ENCODE measurements at regions not wholly inside any gene's neighbourhood (a gene's known extent, or its start where the extent isn't known, plus 50 kb on each side); places are given as distances from the start of the nearest gene placed in this dataset.

- no peak overlapping the region for H3K27ac ChIP-seq
- TF ChIP-seq Cebpa-rat (IDR thresholded peaks at IDR 0.05) = no peak
- H3K9ac ChIP-seq = no peak overlapping the region
- no peaks in the 10 kb centered on the region for H4K20me1 ChIP-seq
- no peaks in the 10 kb centered on the region for H3K4me1 ChIP-seq
- no peaks in the 10 kb centered on the region for H3K36me3 ChIP-seq
- H3K9me3 ChIP-seq = peaks cover 24% of the 10 kb centered on the region
- H3K4me3 ChIP-seq = no peak overlapping the region
- no peak overlapping the region for H3K4me2 ChIP-seq
- no peaks in the 10 kb centered on the region for H3K27me3 ChIP-seq
Observed at GRCh38 chr9:106060885-106061284, 366.5 kb downstream of the TMEM38B start.

GRCh38 chr9:106062250-106062649 lies 367.9 kb downstream of the TMEM38B start:
- Histone ChIP-seq H3K27me3 (no peaks in the 10 kb centered on the region), H3K9me3 (peaks cover 24% of the 10 kb centered on the region), H3K4me2 (no peak overlapping the region), H3K36me3 (no peaks in the 10 kb centered on the region), H4K20me1 (no peaks in the 10 kb centered on the region), H3K4me3 (no peak overlapping the region), H3K4me1 (peaks cover 4% of the 10 kb centered on the region; the same call in 1 of the 2 replicates), H3K9ac (no peak overlapping the region), H3K27ac (no peak overlapping the region)
- no peak for TF ChIP-seq Cebpa-rat (IDR thresholded peaks at IDR 0.05)

DNA sequence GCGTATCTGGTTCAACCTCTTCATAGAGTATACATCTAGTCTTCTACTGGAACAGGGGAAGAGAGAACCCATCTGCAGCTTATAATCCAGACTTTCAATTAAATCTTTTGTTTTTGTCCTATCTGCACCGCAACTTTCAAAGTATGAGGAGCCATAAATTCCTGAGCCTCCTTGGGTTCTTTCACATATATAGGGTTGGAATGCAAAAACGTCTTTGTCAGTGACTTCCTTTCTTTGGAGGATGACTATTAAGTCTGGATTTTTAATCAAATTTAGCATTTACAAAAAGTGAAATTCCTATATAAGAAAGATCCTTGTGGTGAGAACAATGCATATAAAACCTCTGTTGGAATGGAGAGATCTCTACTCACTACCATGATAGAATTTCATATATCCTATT lies 370.8 kb downstream of the TMEM38B start:
- TF ChIP-seq Cebpa-rat (IDR thresholded peaks at IDR 0.05) = no peak
- H3K27ac ChIP-seq = no peak overlapping the region
- no peak overlapping the region for H3K4me2 ChIP-seq
- no peak overlapping the region for H3K4me3 ChIP-seq
- H4K20me1 ChIP-seq = no peaks in the 10 kb centered on the region
- H3K27me3 ChIP-seq = no peaks in the 10 kb centered on the region
- 0 out of 2 replicates have a peak, but pooled peaks cover 3% of the 10 kb centered on the region for H3K9me3 ChIP-seq
- no peaks in the 10 kb centered on the region for H3K36me3 ChIP-seq
- no peak overlapping the region for H3K9ac ChIP-seq
- H3K4me1 ChIP-seq = peaks cover 4% of the 10 kb centered on the region; the same call in 1 of the 2 replicates

DNA sequence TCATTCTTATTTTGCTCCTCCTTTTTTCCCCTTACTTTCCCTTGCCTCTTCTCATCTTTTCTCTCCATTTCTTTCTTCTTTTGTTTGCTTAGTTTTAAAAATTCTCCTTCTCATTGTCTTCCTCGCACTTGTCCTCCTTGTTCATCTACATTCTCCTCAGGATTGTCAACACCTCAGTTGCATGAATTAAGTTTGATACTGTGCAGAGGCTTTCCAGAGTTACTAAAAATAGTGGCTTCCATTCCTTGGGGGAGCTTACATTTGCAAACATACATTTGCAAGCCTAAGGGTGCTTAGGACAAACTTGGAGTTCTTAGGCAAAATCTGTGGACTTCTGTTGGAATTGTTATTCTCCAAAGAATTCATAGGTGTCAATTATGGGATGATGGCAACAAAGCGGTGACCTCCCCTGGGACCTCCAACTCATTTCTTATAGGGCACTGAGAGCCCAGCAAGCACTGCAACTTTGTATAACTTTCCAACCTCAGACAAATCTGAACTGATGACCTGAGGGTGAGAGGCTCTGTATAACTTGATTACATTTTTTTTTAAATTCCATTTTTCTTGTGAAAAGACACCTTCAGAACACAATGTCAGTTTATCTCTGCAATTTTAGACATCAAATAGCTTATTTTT lies 371.4 kb downstream of the TMEM38B start:
- Histone ChIP-seq H3K4me2 (no peak overlapping the region), H3K27ac (no peak overlapping the region), H3K27me3 (no peaks in the 10 kb centered on the region), H3K4me3 (no peak overlapping the region), H3K36me3 (no peaks in the 10 kb centered on the region), H3K4me1 (peaks cover 4% of the 10 kb centered on the region; the same call in 1 of the 2 replicates), H4K20me1 (no peaks in the 10 kb centered on the region), H3K9me3 (no peaks in the 10 kb centered on the region), H3K9ac (no peak overlapping the region)
- TF ChIP-seq Cebpa-rat (IDR thresholded peaks at IDR 0.05) = no peak

DNA sequence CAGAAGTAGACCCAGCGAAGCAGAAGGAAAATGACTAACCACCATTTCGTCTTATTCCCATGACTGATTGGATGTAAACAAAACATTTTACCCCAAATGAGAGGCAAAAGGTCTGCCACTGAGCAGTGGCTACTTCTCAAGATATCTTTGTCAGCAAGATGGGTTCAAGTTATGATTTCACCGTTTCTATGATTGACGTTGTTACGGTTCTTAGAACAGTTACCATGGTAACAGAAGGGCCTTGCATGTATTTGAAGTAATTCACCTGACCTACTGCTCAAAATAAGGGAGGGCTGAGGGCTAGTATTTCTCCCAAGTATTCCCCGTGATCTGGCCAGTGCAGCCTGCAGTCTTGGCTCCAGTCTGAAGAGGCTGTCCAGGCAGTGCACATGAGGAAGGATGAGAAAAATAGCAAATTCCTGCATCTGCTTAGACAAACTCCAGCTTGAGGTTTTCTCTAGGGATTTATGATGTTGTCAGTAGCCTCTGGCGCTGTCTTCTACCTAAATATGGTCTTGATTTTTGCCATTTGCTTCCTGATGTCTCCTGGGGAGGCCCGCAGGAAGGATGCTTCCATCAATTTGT lies 372.7 kb downstream of the TMEM38B start:
- Histone ChIP-seq H3K36me3 (no peaks in the 10 kb centered on the region), H3K9ac (no peak overlapping the region), H3K27ac (no peak overlapping the region), H3K9me3 (no peaks in the 10 kb centered on the region), H3K4me3 (no peak overlapping the region), H3K27me3 (no peaks in the 10 kb centered on the region), H3K4me2 (no peak overlapping the region), H4K20me1 (no peaks in the 10 kb centered on the region), H3K4me1 (peaks cover 4% of the 10 kb centered on the region; the same call in 1 of the 2 replicates)
- TF ChIP-seq Cebpa-rat (IDR thresholded peaks at IDR 0.05) = no peak

DNA sequence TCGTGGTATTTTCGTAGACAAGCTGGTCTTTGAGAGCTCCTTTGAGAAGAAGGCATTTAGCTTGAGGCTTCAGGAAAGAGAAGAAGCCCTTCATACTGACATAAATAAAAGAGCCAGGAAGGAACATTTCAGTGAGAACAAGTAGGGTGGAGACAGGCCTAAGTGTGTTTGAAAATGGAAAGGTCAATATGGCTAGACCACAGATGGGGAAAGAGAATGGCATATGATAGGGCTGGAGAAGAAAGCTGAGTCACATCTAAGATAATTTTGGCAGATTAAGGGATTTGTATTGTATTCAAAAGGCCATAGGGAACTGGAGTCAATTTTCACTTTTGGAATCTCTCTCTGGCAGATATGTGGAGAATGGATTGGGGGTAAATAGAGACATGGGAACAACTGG lies 374.9 kb downstream of the TMEM38B start:
- H3K4me1 ChIP-seq = peaks cover 4% of the 10 kb centered on the region; the same call in 1 of the 2 replicates
- no peak for TF ChIP-seq Cebpa-rat (IDR thresholded peaks at IDR 0.05)
- H3K4me2 ChIP-seq = no peak overlapping the region
- no peak overlapping the region for H3K9ac ChIP-seq
- no peaks in the 10 kb centered on the region for H3K9me3 ChIP-seq
- H4K20me1 ChIP-seq = no peaks in the 10 kb centered on the region
- H3K4me3 ChIP-seq = no peak overlapping the region
- no peaks in the 10 kb centered on the region for H3K36me3 ChIP-seq
- H3K27me3 ChIP-seq = no peaks in the 10 kb centered on the region
- no peak overlapping the region for H3K27ac ChIP-seq

DNA sequence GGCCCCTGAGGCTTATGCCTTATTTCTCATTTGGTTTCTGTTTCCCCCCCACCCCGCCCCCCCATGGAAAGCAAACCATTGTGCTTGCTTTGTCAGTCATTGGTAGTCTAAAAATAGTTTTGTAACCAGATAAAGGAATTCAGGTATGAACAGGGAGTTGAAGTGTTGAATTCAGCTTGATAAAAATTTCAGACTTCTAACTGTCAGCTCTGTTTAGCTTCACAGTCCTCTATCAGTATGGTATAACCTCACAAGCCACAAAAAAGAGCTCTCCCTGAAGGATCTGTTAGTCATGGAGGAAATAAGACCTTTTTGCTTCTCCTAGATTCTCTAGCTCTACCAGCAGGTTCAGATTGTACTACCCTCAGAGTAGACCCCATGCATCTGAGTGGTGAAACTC lies 378.1 kb downstream of the TMEM38B start:
- Histone ChIP-seq H3K4me2 (no peak overlapping the region), H3K27me3 (no peaks in the 10 kb centered on the region), H3K27ac (no peak overlapping the region), H3K9ac (no peak overlapping the region), H3K4me3 (no peak overlapping the region), H3K36me3 (no peaks in the 10 kb centered on the region), H3K9me3 (no peaks in the 10 kb centered on the region), H3K4me1 (no peaks in the 10 kb centered on the region), H4K20me1 (no peaks in the 10 kb centered on the region)
- TF ChIP-seq Cebpa-rat (IDR thresholded peaks at IDR 0.05) = no peak

DNA sequence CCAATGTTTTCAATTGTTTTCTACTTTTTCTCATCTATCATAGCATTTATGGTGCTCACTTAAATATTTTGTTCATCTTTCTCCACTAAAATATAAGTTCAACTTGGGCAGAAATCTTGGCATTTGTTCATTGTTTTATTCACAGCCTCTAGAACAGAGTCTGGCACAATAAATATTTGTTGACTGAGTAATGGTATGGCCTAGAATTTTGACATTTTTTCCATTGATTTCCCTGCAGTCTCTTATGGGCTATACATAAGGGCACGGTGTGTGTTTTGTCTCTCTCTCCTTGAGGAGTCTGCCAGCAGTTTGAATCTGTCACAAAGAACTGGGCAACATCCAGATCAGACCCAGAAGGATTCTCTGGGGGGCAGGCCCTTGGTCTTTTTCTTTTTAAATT lies 379.7 kb downstream of the TMEM38B start:
- H3K4me1 ChIP-seq = no peaks in the 10 kb centered on the region
- H4K20me1 ChIP-seq = no peaks in the 10 kb centered on the region
- no peak overlapping the region for H3K4me3 ChIP-seq
- H3K36me3 ChIP-seq = no peaks in the 10 kb centered on the region
- H3K9me3 ChIP-seq = no peaks in the 10 kb centered on the region
- H3K27me3 ChIP-seq = no peaks in the 10 kb centered on the region
- H3K4me2 ChIP-seq = no peak overlapping the region
- no peak overlapping the region for H3K27ac ChIP-seq
- no peak overlapping the region for H3K9ac ChIP-seq
- TF ChIP-seq Cebpa-rat (IDR thresholded peaks at IDR 0.05) = no peak

DNA sequence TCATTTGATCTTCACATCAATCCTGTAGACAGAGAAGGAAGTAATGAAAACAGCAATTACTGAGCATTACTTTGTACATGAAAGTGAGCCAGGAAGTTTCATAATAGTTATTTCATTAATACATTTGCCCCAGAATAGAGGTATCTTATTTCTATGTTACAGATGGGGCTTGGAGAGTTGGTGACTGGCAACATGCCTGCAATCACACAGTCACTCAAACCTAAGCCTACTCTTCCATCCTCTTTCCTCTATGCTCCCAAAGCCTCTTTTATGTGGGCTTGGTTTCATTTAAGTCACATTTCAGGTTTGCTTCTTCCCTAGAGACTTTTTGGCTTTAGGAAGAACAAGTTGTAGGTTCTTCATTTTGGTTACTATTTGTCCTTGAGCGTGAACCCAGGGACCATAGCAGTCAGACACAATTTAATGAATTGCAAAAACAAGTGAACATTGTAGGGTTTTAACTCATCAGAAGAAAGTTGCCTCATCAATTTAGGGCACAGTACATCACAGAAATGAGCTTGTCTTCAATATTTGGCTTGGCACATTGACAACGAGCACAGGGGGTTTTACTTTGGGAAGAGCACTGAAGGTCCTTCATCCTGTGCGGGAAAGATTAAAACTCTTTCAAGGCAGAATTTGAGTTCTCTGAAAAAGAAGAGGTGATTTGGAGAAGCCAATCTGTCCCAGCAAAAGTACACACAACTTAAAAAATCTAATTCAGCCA lies 381.1 kb downstream of the TMEM38B start:
- no peak overlapping the region for H3K9ac ChIP-seq
- no peaks in the 10 kb centered on the region for H3K9me3 ChIP-seq
- H3K36me3 ChIP-seq = no peaks in the 10 kb centered on the region
- H4K20me1 ChIP-seq = no peaks in the 10 kb centered on the region
- no peaks in the 10 kb centered on the region for H3K27me3 ChIP-seq
- H3K27ac ChIP-seq = no peak overlapping the region
- TF ChIP-seq Cebpa-rat (IDR thresholded peaks at IDR 0.05) = no peak
- H3K4me3 ChIP-seq = no peak overlapping the region
- no peaks in the 10 kb centered on the region for H3K4me1 ChIP-seq
- H3K4me2 ChIP-seq = no peak overlapping the region

DNA sequence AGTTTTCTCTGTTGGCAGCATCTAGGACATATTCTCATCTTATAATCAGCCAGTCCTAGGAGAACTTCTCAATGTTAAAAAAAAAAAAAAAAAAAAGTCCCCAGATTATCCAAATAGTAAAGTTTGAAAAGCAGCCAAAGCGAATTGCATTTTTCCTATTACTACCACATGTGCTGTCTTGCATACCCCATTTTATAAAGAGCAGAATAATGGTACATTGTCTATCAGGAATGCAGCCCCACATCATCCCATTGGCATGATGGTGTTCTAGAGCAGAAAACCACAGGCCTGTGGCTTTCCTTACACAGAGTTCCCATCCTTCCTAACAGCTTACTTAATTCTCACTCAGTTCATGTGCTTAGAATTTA lies 381.6 kb downstream of the TMEM38B start:
- H3K9me3 ChIP-seq = no peaks in the 10 kb centered on the region
- no peak overlapping the region for H3K4me3 ChIP-seq
- H3K27ac ChIP-seq = no peak overlapping the region
- no peak overlapping the region for H3K9ac ChIP-seq
- H4K20me1 ChIP-seq = no peaks in the 10 kb centered on the region
- H3K4me1 ChIP-seq = peaks cover 3% of the 10 kb centered on the region; the same call in 1 of the 2 replicates
- H3K27me3 ChIP-seq = no peaks in the 10 kb centered on the region
- no peak for TF ChIP-seq Cebpa-rat (IDR thresholded peaks at IDR 0.05)
- no peaks in the 10 kb centered on the region for H3K36me3 ChIP-seq
- H3K4me2 ChIP-seq = no peak overlapping the region
